HuH-7.5 (cell line): ENCODE measurements at regions not wholly inside any gene's neighbourhood (a gene's known extent, or its start where the extent isn't known, plus 50 kb on each side); places are given as distances from the start of the nearest gene placed in this dataset.

Experiments used
- DNase-seq: peaks from one replicate; pipeline ENCODE4 v3.0.0; 2011; ENCODE audit warnings: low spot score

DNA sequence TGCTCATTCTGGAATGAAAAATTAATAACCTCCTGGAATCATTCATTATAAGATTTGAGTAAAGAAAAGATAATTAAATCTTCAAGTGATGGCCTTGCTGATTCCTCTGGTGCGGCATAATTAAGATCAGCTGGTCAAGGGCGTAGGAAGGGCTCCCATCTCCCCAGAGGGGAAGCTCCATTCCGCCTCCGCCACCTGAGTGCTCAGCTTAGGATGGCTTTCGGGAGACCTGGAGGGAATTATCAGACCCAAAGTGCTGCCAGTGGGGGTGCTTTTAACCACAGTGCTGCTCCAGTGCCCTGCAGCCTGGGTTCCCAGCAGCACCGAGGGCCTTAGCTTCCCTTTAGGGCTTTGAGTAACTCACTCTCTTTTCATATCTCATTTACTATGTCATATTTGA lies 556.6 kb upstream of the RGMA start:
- no peak for DNase-seq

DNA sequence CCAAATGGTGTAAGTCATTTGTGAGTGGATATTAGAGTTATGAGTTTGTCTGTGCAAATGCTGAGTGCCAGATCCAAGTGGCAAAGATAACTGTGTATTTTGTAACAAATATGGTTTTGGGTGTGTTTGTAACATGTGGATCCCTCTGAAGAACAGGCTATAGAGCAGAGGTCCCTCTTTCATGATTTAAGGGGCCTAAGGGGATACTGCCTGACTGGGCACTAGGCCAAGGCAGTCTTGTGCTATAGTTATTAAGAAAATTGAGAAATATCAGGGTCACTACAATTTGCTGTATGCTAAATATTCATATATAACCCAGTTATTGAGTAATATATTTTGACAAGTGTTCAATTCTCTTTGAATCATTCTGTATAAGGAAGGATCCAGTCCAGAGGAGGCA lies 555.6 kb upstream of the RGMA start:
- DNase-seq, result no peak

DNA sequence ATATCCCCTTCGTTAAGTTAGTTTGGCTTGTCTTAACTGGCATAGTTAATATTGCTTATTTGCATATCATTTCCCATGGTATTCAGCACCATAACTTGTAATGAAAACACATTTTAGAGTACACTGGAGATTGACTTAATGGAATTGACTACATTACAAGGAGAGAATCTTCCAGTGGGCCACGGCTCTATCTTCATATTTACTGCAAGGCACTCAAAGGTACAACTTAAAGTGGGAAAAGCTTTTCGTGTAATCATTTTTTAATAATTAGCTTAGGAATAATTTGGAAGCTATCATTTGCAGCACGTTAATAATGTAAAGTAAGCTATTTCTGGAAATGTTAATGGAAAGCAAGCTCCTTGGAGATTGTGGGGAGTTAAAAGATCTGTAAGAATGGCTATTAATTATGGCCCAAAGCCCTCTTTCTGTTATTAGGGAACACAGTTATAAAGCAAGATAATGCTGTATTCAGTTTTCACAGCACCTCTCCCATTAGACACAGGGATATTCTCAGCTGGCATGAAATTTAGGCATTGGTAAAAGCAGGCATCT lies 551.5 kb upstream of the RGMA start:
- DNase-seq, result no peak

DNA sequence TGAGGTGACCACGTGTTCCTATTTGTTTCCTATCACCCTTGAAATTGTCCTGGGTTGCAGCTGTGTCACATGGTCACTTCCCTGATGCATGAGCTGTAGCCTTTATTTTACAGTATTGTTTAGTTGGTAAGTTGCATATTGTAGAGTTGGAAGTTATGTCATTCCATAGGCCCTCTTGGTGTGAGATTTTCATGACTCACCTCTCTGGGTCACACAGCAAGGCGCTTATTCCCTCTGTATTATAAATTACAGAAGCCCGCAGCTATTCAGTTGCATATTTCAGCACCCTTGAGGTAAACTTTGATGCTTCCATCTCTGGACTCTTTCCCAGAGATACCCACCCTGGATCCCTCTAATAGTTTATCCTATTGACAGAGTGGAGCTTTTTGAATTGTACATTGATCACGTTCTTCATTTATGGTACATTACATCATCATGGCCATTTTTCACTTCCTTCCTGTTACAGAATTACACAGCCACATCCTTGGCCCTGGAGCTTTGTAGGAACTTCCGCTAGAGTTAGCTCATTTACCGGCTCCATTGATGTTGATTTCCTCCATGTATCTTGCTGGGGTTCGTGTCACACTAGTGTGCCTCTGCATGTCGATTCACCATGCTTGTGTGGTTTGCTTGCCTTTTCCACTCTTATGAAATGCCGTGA lies 543.1 kb upstream of the RGMA start:
- DNase-seq, result no peak

DNA sequence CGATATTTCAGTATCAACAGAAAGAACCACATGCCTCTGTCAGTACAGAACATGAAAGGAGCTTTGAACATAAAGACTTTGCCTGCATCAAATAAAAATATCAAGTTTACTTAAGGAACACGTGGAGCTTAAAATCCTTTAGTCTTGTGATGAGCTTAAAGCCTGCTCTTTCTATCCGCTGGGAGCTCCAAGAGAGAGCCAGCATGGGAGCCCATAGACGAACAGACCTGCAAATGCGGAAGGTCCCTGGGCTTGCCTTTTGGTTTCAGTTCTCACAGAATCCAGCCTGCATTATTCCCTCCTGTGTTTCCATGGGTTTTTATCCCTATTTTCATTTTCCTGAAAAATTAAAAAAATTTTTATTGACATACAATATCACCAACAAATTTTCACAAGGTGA lies 530.6 kb upstream of the RGMA start:
- no peak for DNase-seq

DNA sequence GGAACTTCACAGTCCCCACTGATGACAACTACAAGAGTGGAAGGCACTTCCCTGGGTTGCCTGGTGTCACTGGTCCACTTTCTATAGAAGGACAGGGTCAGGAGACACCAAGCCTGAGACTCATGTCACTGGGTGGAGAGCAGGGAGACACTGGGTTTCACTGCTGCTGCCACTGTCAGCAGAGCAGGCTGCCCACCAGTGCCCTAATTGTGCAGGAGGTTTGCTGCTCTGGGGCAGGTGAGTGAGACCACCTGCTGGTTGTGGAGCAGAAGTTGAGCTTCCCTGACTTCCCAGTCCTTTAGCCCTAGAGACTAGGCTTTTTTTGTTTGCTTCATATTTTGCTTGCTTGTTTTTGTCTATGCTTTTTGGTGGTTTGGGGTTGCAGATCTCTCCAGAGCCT lies 528.4 kb upstream of the RGMA start:
- DNase-seq, result no peak

DNA sequence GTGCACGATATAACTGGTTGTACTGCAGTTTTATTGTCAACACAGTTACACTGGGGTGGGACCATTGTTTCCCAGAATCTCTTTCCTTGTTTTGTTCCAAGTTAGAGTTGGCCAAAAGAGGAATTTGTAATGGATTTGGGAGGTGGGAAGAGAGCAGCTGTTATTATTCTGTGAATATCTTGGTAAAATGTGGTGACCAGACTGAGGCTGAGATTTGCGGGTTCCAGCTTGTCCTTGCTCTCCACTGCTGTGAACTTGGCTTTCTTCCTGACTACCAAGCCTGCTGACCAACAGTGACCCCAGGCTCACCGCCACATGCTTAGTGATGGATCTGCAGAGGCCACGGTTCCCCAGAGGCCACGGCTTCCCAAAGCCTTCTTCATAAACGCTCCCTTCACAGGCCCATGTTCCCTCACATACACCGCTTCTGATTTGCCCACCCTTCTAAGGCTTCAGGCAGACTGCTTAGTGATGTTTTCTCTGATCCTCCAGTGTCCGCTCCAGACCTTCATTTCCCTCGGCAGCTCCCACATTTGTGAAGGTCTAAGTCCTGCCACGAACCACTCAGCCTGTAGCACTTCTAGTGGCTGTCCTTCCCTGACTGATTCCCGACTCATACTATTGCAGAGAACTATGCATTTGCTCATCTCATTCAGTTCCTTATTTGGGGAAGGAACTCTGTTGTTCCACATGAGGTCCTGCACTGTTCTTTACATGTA lies 525.5 kb upstream of the RGMA start:
- DNase-seq, result no peak

DNA sequence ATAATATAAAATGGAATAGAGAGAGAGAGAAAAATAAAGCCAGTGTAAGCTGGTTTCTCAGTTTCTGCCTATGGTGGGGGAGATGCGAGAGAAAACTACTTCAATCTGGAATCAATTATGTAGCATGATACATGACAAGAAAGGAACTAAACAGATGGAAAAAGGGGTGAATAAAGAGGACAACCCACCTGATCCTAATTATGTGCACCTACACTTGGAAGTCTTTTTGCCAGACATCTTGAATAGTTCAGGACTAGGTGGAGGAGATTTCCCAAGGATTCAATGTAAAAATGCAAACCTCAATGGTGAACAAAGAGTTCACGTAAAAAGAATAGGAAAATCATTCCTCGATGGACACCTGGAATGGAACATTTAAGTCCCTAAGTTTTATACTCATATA lies 524.4 kb upstream of the RGMA start:
- DNase-seq, result no peak

DNA sequence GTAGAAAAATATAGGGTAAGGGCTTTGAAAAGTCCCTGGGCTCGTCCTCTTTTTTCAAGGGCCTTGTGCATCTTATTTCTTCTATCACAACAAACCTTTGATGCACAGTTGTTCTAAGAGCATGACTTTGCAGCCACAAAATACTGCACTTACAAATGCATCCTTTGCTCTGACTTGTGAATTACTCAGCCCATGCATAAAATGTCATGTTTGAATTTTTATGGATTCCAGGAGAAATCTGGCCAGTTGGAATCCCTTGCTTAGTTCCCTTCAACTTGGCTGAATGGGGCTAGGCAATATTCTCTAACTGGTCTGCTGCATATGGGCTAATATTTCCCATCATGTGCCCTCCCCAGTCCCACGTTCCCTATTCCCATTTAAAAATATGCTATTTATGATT lies 523.9 kb upstream of the RGMA start:
- DNase-seq, result no peak

DNA sequence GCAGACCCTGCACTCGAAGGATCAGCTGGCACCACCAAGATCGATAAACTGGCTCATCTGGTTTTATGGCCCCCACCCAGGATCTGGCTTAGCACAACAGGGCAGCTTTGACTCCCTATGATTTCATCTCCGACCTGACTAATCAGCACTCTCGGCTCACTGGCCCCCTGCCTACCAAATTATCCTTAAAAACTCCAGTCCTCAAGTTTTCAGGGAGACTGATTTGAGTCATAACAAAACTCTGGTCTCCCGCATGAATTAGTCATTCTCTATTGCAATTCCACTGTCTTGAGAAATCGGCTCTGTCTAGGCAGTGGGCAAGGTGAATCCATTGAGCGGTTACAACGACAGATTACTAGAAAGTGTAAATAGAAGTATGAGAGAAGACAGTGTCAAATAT lies 521.9 kb upstream of the RGMA start:
- no peak for DNase-seq

DNA sequence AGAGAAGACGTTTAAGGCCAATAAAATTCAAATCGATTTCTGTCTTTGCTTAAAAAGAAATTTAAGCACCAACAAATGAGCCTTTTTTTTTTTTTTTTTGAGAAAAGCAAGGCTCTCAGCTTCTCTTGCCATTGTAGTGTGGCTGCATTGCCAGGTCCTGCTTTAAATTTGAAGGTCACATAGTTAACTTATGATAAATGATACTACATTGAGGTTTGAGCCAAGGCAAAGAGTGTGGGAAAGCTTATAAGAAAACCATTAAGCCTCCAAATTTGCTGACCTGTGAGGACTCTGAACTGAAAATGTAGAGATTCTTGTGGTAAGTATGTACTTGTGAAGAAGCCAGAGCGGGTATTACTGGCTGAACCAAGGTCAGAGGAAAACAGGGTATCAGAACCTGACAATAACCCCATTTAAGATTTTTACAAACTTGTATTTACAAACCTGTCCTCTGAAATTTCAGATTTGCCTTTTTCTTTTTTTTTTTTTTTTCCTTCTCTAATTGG lies 519.7 kb upstream of the RGMA start:
- DNase-seq, result no peak

DNA sequence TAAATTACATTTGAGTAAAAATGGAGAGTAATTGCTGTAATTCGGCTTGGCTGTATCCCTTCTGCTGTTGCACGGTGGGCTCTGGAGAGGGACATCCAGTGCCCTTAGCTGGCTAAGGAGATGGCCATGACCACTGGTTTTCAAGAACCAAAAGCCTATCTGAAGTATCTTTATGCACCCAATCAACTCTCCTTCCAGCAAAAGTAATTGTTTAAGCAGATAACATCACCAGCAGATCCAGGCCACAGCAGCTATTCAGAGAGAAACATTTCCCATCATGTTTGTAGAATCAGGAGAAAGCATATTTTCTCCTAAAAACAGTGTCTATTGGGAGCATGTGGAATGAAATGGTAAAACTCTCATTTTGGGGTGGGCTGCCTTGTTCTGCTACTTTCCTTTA lies 514.5 kb upstream of the RGMA start:
- no peak for DNase-seq

DNA sequence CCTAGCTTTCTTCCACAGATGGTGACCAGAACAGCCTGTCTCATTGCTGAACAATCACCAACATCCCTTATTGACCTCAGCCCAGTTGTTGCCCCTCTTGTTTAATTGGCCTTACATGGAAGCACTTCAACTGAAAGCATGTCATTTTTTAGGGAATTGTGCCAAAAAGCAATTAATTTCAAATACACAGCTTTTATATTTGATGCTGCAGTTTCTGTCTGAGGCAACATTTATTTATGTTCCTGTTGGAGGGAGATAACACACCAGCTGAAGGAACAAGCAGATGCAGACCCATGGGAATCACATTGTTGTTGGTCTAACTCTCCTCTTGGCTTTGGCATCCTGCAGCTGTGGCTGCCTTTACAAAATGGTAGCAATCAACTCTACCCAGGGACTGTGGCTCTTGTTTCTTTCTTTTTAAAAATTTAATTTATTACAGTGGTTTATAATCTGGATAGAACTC lies 498.1 kb upstream of the RGMA start:
- no peak for DNase-seq

DNA sequence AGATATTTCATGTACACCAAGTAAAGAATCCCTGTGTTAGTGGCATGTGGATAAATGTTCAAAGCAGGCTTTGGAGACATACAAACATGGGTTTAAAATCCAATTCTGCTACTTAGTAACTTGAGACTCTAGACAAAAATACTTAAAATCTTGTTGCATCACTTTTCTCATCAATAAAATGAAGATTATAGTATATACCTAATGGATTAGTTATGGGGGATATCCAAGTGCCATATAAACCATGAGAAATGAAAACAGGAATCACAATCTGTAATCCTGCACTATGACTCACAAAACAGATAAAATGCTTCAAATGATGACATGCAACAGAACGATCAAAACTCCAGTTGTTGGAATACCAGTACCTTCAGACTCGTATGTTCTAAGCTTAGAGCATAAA lies 496.0 kb upstream of the RGMA start:
- no peak for DNase-seq

DNA sequence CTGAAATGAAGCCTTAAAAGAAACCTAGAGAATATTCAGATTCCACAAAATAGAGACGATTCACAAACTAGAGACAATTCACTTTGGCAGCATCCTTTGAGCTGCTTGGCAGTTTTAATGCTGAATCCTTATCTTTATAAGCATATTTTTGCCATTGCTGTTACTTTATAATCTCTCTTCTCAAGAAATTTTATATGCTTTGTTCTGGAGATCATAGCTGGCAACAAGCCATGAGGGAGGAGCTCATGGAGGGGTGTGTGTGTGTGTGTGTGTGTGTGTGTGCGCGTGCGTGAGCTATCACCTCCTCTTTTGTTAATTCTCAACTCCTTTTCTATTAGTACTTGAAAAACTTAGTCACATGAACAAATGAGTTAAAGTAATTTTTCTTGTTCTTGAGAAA lies 495.0 kb upstream of the RGMA start:
- DNase-seq, result no peak

DNA sequence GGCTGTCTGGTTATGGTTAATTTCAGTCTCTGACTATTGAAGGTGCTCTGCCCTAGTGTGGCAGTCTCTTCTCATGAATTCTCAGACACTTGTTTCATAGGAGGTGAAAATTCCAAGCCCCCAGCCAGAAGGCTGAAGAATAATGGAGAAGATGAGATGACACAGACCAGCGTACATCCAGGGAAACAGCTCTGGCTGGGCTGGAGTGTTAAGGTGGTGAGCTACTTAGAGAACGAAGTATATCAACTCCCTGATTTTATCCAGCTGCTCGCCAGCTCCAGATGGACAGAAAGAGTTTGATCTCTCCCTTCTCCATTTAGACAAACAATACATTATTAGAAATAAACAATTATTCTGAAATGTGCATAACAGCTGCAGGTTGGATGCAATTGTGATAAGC lies 494.5 kb upstream of the RGMA start:
- DNase-seq, result no peak

DNA sequence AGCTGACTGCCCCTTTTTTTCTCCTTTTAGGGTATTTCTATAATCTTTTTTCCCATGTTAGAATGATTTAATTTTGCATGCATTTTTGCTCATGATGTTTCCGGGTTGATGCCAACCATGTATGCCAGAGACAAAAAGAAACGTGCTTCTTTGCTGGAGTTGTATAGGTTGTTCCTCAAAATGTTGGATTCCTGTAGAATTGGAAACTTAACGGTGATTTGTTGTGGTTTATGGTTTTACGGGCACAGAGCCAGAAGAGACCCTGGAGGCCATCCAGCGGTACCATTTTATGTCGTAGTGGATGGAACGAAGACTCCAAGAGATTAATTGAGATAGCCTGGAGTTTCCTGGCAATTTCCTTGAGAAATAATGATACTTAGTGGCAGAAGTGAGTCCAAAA lies 481.5 kb upstream of the RGMA start:
- DNase-seq, result no peak

DNA sequence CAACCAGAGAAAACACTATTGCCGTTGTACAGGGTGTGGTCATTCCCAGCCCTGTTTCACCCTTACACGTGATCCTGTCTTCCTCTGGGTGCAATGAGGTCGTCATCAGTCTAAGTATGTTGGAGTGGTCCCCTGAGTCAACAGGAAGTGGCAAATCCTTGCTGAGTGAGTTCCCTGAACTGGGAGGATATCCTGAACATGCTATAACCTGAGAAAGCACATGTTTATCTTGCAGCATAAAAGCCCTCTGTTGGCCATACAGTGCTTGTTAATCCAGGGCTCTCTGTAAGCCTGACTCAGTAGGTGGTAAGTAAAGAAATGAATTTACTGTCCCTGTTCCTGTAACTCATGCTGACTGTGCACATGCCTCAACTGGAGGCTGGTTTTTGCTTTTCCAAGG lies 477.8 kb upstream of the RGMA start:
- DNase-seq, result no peak

DNA sequence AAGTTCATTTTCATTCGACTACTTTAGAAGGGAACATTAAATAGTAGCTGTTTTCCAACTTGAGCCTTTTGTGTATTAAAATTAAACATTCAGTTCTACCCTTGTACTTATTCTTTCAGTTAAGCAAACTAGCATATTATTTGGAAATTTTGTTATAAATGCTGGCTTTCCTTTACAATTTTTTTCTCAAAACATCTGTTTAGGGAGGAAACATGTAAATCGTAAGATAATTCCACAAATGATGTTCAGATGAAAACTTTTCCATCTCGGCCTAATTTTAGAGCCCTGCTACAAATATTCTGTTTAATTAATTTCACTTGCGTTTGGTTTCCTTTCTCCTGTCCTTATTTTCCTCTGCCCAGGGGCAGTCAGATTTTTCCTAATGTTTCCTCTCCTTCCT lies 476.2 kb upstream of the RGMA start:
- DNase-seq, result no peak

DNA sequence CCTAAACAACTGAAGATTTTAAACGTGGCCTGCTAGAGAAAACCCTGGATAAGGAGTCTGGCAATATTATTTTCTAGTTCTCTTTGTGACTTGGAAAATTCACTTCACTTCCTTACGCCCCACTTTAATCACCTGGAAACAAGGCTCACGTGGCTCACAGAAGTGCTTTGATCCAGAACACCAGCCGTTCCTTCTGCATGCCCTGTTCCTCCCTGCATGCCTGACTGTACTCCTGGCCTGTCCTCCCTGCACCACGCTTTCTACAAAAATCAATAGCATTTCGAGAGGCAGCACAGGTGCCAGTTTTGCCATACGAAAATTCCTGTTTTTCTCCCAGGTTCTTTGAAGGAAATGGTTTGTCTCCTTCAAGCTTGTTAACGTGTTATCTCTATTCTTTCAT lies 474.2 kb upstream of the RGMA start:
- no peak for DNase-seq

DNA sequence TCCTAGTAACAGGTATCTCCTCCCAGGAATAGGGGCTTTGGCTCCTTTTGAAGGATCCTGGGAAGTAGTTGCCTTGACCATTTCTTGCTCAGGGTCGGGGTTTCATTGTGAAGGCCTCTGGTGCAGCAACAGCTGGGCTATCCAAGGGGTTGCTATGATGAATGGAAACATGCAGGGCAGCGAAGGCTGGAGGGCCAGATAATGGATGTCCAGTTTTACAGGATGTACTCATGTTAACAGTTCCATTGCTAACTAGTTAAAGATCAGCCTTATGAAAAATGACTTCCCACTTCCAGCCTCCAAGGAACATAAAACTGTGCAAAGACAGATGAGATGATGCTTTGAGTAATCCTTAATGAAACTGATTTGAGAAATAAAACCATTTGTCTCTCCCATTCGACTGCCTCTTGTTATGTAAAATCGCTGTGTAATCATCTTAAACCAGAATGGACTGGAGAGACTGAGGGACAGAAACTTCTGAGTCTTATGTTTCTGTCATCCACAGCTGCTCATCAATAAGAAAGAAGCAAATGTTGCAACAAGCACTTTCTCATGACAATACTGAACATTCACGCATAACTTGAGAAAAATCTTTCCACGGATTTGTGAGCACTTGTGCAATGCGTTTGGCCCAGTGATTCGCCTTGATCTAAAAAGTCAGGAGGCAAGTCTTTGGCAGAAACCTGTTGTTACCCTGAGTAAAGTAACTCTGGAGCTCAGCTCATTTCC lies 473.5 kb upstream of the RGMA start:
- DNase-seq, result no peak

DNA sequence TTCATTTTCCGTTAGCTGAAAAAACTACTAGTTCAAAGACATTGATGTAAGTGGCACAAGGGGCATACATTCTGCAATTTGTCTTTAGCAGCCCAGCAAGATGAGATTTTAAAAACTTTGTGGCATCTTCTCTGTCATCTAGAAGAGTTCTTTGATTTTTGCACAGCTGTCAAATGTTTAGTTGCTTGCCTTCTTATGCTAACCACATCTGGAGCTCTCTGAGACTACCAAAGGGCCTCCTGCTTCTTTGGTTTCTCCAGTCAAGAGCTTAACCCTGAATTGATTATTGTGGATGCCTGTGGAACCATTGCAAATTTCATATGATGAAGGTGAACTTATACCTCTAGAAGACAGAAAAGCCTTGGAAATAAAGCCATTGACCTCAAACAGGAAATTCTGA lies 468.7 kb upstream of the RGMA start:
- no peak for DNase-seq
